ENCODE measurements at regions not wholly inside any gene's neighbourhood (a gene's known extent, or its start where the extent isn't known, plus 50 kb on each side); places are given as distances from the start of the nearest gene placed in this dataset.

DNA sequence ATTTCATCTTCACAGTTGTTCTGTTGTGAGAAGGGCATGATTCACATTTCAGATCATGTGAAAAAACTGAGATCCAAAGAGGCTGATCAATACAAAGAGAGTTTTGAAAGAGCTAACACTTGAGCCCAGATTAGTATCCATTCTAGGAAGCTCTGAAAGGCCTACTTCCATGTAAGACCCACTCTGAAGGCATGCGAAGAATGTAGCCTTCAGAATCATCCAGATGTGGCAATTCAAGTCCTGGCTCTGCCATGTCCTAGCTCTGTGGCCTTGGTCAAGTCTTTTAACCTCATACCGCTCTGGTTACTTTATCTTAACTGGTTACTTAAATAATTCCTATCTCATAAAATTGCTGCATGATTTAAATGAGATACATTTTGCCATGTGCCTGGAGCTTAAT is 111.1 kb downstream of the FZD1 start:
- TF ChIP-seq, protein P1, sequence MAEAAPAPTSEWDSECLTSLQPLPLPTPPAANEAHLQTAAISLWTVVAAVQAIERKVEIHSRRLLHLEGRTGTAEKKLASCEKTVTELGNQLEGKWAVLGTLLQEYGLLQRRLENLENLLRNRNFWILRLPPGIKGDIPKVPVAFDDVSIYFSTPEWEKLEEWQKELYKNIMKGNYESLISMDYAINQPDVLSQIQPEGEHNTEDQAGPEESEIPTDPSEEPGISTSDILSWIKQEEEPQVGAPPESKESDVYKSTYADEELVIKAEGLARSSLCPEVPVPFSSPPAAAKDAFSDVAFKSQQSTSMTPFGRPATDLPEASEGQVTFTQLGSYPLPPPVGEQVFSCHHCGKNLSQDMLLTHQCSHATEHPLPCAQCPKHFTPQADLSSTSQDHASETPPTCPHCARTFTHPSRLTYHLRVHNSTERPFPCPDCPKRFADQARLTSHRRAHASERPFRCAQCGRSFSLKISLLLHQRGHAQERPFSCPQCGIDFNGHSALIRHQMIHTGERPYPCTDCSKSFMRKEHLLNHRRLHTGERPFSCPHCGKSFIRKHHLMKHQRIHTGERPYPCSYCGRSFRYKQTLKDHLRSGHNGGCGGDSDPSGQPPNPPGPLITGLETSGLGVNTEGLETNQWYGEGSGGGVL (CRISPR knock-in tag; IDR thresholded peaks at IDR 0.05), result no peak
- no peak for TF ChIP-seq C11orf30 (IDR thresholded peaks at IDR 0.05; ENCODE audit: low read depth)
- no peak for TF ChIP-seq EP300 (IDR thresholded peaks at IDR 0.05; ENCODE audit: low read length)
- no peak for TF ChIP-seq RBM22 (IDR thresholded peaks at IDR 0.05; ENCODE audit: low read depth, low read length, poor library complexity, severe bottlenecking)
